ENCODE measurements at regions not wholly inside any gene's neighbourhood (a gene's known extent, or its start where the extent isn't known, plus 50 kb on each side); places are given as distances from the start of the nearest gene placed in this dataset.
"Not testable (repeated sequence)": the region's sequence is repeated elsewhere in the genome, so short reads cannot be mapped to it uniquely, and the experiment has no call there.

DNA sequence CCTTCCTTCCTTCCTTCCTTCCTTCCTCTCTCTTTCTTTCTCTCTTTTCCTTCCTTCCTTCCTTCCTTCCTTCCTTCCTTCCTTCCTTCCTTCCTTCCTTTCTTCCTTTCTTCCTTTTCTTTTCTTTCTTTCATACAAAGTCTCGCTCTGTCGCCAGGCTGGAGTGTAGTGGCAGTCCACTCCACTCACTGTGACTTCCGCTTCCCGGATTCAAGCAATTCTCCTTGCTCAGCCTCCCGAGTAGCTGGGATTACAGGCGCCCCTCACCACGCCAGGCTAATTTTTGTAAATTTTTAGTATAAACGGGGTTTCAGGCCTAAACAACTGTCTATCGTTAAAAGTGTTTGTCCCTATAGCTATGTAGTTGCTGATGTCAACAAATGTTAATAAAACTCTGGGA, 1029.8 kb downstream of the TMEM121 start:
- H3K4me3 Mint-ChIP-seq, H3K27ac Mint-ChIP-seq, DNase-seq, H3K9me3 Mint-ChIP-seq, H3K36me3 Mint-ChIP-seq, H3K4me1 Mint-ChIP-seq: not testable (repeated sequence)
- CTCF ChIA-PET: interaction anchor here (0.6 to 3.6 kb wide), 15 partner anchors 9 to 274 kb away, joined by 3 to 14 read pairs (median 4); no protein-coding TSS in a partner anchor
- peaks cover 32% of the 10 kb centered on the region for H3K27me3 Mint-ChIP-seq

DNA sequence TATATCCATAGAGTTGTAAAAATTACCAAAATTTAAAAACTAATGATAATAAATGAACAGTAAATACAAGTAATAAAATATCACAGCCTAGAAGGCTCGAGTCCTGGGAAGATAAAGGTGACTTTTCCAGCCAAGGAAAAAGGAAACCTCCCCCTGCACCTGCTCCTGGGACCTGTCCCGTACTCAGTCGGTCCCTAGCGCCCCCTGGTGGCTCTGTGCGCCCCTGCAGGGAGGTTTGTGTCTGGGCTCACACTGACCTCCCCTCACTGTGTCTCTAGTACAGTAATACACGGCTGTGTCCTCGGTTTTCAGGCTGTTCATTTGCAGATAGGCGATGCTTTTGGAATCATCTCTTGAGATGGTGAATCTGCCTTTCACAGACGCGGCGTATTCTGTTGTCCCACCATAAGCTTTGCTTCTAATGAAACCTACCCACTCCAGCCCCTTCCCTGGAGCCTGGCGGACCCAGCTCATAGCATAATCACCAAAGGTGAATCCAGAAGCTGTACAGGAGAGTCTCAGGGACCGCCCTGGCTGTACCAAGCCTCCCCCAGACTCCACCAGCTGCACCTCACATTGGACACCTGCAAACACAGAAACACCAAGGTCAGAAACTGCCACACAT, 1030.4 kb downstream of the TMEM121 start:
- DNase-seq: peak; percentile 81
- peaks cover 30% of the 10 kb centered on the region for H3K27me3 Mint-ChIP-seq
- no peak overlapping the region for H3K4me3 Mint-ChIP-seq
- H3K27ac Mint-ChIP-seq: no peak overlapping the region
- CTCF ChIA-PET: interaction anchor here (0.7 to 3.6 kb wide), 21 partner anchors 9 to 274 kb away, joined by 3 to 14 read pairs (median 4); no protein-coding TSS in a partner anchor
- H3K9me3 Mint-ChIP-seq: no peaks in the 10 kb centered on the region
- H3K4me1 Mint-ChIP-seq: no peaks in the 10 kb centered on the region
- H3K36me3 Mint-ChIP-seq: no peaks in the 10 kb centered on the region

DNA sequence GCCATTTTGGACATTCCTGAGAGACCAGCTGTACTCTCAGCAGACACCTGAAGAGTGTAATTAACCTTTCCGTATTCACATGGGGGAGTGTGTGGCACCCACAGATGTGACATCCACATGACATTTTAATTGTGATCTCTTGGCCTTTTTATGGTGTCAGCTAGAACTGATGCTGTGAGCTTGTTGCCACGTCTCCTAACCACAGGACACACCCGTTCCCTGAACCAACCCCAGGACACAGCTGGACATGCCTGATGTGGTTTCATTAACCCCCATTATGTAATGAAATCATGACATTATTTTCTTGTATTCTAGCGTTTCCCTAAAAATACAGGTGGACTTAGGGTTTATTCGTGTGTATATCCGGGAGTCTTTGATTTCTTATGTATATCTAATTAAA, 1036.1 kb downstream of the TMEM121 start:
- peaks cover 52% of the 10 kb centered on the region for H3K27me3 Mint-ChIP-seq
- H3K4me1 Mint-ChIP-seq: no peaks in the 10 kb centered on the region
- no peak overlapping the region for H3K27ac Mint-ChIP-seq
- CTCF ChIA-PET: interaction anchor here (1.1 kb wide), 1 partner anchor 56 kb away, joined by 4 read pairs; no protein-coding TSS in a partner anchor
- no peak overlapping the region for H3K4me3 Mint-ChIP-seq
- DNase-seq: no peak
- no peaks in the 10 kb centered on the region for H3K9me3 Mint-ChIP-seq
- H3K36me3 Mint-ChIP-seq: no peaks in the 10 kb centered on the region

DNA sequence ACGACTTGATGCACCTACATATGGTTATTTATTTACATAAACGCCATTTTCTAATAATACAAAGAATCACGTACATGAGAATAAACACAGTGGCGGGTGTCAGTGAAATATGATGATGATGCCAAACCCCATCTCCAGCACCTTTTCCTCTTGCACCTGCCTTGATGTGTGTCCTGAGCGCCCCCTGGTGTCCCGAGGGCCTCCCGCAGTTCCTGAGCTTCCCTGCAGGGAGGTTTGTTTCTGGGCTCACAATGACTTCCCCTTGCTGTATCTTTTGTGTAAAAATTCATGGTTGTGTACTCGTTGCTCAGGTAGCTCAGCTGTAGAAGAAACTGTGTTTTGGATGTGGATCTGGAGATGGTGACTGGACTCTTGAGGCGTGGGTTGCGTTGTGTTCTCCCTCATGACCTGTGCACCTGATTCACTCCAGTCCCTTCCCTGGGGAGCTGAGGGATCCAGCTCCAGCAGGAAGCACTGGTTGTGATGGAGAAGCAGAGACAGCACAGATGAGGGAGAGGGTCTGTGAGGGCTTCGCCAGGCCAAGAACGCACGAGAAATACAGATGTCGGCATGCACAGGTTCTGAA, 1037.8 kb downstream of the TMEM121 start:
- H3K9me3 Mint-ChIP-seq: no peaks in the 10 kb centered on the region
- H3K27ac Mint-ChIP-seq: no peak overlapping the region
- no peaks in the 10 kb centered on the region for H3K4me1 Mint-ChIP-seq
- no peaks in the 10 kb centered on the region for H3K36me3 Mint-ChIP-seq
- CTCF ChIA-PET: interaction anchor here (0.7 to 4.1 kb wide), 24 partner anchors 7 to 147 kb away, joined by 3 to 29 read pairs (median 4); no protein-coding TSS in a partner anchor
- DNase-seq: peak; percentile 80
- peaks cover 46% of the 10 kb centered on the region for H3K27me3 Mint-ChIP-seq
- no peak overlapping the region for H3K4me3 Mint-ChIP-seq

DNA sequence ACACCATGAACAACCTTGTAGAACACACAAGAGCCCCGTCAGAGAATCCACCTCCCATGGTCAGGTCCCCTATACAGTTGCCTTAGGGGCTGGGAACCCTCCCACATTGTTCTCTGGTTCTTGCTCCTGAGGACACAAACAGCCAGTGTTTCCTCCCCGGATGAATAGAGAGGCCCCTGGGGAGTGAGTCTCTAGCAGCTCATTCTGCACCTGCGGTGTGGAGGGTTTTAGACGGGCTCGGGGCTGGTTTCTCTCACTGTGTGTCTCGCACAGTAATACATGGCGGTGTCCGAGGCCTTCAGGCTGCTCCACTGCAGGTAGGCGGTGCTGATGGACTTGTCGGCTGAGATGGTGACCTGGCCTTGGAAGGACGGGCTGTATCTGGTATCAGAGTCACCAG, 1052.1 kb downstream of the TMEM121 start:
- Mint-ChIP-seq H3K9me3 (no peaks in the 10 kb centered on the region), H3K4me3 (no peak overlapping the region), H3K27me3 (peaks cover 52% of the 10 kb centered on the region), H3K27ac (no peak overlapping the region), H3K4me1 (no peaks in the 10 kb centered on the region), H3K36me3 (no peaks in the 10 kb centered on the region)
- DNase-seq: no peak
- CTCF ChIA-PET: interaction anchor here (0.5 kb wide), 1 partner anchor 19 kb away, joined by 3 read pairs; no protein-coding TSS in a partner anchor

DNA sequence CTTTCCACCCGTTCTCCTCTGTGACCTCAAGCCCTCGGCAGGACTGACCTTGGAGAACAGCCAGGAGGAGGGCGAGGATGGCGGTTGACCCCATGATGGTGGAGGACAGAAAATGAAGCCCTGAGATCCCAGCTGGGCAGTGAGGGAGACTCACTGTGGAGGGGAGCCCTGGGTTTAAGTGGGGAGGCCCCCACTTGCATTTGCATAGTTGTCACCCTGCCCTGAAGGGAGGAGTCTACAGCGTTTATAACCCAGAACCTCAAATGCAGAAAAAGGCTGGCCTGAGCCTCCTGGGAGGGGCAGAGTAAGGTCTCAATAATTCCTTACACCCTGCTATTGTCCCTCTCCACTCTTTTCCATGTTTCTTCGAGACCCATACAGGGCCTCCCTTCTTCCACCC, 1052.7 kb downstream of the TMEM121 start:
- CTCF ChIA-PET: no interaction called here
- DNase-seq: no peak
- H3K27ac Mint-ChIP-seq: no peak overlapping the region
- no peaks in the 10 kb centered on the region for H3K9me3 Mint-ChIP-seq
- H3K36me3 Mint-ChIP-seq: no peaks in the 10 kb centered on the region
- no peaks in the 10 kb centered on the region for H3K4me1 Mint-ChIP-seq
- H3K27me3 Mint-ChIP-seq: peaks cover 55% of the 10 kb centered on the region
- no peak overlapping the region for H3K4me3 Mint-ChIP-seq

DNA sequence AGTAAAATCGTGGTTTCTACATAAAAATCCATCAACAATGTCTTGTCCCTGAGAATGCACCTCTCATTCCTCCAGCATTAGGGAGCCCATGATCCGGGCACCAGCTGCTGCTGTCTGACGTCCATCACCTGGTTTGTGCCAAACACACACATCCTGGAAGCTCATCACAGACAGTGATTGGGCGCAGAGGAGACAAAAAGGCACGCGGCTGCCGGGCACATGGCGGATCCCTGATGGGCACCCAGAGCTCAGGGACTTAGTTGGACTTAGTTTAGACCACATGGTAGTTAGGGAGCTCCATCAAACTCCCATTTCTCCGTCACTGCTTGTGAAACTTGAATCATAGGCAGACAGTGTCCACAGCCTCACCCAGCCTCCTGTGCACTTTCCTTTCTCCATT, 1059.3 kb downstream of the TMEM121 start:
- Mint-ChIP-seq H3K4me1 (peaks cover 3% of the 10 kb centered on the region), H3K27ac (no peak overlapping the region), H3K9me3 (no peaks in the 10 kb centered on the region), H3K36me3 (no peaks in the 10 kb centered on the region), H3K27me3 (peaks cover 46% of the 10 kb centered on the region), H3K4me3 (no peak overlapping the region)
- CTCF ChIA-PET: interaction anchor here (0.8 to 4.8 kb wide), 8 partner anchors 10 to 189 kb away, joined by 3 to 29 read pairs (median 4); no protein-coding TSS in a partner anchor
- DNase-seq: no peak

DNA sequence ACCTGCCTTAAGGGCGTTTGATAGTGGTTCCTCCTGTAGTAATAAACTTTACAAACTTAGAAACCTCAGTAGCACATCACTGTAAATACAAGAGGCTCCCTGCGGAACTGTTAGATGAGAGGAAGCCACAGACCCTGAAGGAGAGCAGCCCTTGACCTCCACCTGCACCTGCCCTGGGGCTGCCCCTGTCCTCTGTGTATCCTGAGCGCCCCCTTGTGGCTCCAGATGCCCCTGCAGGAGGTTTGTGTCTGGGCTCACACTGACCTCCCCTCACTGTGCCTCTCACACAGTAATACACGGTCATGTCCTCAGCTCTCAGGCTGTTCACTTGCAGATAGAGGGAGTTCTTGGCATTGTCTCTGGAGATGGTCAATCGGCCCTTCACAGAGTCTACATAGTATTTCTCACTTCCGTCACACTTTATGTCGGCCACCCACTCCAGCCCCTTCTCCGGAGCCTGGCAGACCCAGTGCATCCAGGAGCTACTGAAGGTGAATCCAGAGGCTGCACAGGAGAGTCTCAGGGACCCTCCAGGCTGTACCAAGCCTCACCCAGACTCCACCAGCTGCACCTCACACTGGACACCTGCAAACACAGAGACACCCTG, 1059.8 kb downstream of the TMEM121 start:
- Mint-ChIP-seq H3K9me3 (no peaks in the 10 kb centered on the region), H3K4me1 (peaks cover 4% of the 10 kb centered on the region)

DNA sequence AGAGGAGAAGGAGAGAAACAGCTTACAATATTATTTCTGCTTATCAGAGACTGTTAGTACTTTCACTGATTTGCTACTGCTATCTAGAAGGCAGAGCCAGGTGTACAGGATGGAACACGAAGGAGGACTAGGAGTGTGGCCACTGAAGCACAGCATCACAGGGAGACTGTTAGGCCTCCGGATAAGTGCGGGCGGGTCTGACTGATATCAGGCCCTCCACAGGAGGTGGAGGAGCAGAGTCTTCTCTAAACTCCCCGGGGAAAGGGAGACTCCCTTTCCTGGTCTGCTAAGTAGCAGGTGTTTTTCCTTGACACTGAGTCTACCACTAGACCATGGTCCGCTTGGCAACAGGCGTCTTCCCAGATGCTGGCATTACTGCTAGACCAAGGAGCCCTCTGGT, 1065.2 kb downstream of the TMEM121 start:
- not testable (repeated sequence) for DNase-seq, H3K36me3 Mint-ChIP-seq, H3K27ac Mint-ChIP-seq, H3K4me1 Mint-ChIP-seq, H3K4me3 Mint-ChIP-seq, H3K9me3 Mint-ChIP-seq
- H3K27me3 Mint-ChIP-seq: peaks cover 18% of the 10 kb centered on the region
- CTCF ChIA-PET: interaction anchor here (0.8 to 1.7 kb wide), 4 partner anchors 34 to 52 kb away, joined by 3 to 5 read pairs (median 4); no protein-coding TSS in a partner anchor

More for the DNA sequence above, 1059.8 kb downstream of the TMEM121 start:
- Mint-ChIP-seq H3K27ac (no peak overlapping the region), H3K4me3 (no peak overlapping the region), H3K36me3 (no peaks in the 10 kb centered on the region), H3K27me3 (peaks cover 46% of the 10 kb centered on the region)
- CTCF ChIA-PET: interaction anchor here (0.8 to 4.8 kb wide), 11 partner anchors 10 to 169 kb away, joined by 3 to 29 read pairs (median 4); no protein-coding TSS in a partner anchor
- DNase-seq: peak; percentile 79

DNA sequence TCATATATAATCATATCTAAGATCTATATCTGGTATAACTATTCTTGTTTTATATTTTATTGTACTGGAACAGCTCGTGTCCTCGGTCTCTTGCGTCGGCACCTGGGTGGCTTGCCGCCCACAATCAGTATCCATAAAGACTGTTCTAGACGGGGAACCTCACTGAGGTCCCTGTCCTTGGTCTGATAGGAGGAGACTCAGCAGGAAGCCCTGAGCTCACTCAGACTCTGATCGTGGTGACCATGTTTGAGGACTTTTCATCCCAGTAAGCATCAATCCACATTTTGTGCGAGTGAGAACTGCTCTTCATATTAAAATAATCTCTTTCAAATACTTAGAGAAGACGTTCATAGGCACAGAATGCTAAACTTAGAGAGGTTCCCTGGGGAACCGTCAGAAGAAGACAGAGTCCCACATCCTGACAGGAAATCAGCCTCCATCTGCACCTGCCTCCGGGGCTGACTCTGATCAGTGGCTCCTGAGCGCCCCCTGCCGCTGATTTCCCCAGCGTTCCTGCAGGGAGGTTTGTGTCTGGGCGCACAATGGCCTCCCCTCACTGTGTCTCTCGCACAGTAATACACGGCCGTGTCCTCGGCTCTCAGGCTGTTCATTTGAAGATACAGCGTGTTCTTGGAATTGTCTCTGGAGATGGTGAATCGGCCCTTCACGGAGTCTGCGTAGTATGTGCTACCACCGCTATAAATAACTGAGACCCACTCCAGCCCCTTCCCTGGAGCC, 1065.9 kb downstream of the TMEM121 start:
- not testable (repeated sequence) for H3K36me3 Mint-ChIP-seq, H3K4me3 Mint-ChIP-seq
- DNase-seq: peak; percentile 40

DNA sequence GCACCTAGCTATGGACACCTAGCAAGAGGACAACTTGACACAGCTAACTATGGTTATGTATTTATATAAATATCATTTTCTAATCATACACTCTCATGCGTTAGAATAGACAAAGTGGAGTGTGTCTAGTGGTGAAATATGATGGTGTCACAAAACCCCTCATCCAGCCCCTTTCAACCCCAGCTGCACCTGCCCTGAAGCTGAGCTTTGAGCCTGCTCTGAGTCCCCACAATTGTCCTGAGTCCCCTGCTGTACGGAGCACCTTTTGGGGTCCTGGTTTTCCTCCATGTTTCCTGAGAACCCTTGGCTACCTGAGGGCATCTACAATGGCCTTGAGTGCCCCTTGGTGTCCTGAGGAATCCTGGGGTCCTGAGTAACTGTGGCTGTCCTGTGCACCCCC, 1072.8 kb downstream of the TMEM121 start:
- CTCF ChIA-PET: interaction anchor here (0.7 to 1.1 kb wide), 3 partner anchors 13 to 40 kb away, joined by 3 read pairs; no protein-coding TSS in a partner anchor
- Mint-ChIP-seq H3K27ac (no peak overlapping the region), H3K9me3 (no peaks in the 10 kb centered on the region), H3K27me3 (peaks cover 64% of the 10 kb centered on the region), H3K4me3 (no peak overlapping the region), H3K4me1 (no peaks in the 10 kb centered on the region), H3K36me3 (no peaks in the 10 kb centered on the region)
- DNase-seq: no peak

More for the DNA sequence above, 1065.9 kb downstream of the TMEM121 start:
- not testable (repeated sequence) for H3K4me1 Mint-ChIP-seq, H3K27ac Mint-ChIP-seq, H3K9me3 Mint-ChIP-seq
- H3K27me3 Mint-ChIP-seq: peaks cover 19% of the 10 kb centered on the region
- CTCF ChIA-PET: interaction anchor here (0.8 to 1.7 kb wide), 8 partner anchors 12 to 52 kb away, joined by 3 to 10 read pairs (median 5); no protein-coding TSS in a partner anchor

DNA sequence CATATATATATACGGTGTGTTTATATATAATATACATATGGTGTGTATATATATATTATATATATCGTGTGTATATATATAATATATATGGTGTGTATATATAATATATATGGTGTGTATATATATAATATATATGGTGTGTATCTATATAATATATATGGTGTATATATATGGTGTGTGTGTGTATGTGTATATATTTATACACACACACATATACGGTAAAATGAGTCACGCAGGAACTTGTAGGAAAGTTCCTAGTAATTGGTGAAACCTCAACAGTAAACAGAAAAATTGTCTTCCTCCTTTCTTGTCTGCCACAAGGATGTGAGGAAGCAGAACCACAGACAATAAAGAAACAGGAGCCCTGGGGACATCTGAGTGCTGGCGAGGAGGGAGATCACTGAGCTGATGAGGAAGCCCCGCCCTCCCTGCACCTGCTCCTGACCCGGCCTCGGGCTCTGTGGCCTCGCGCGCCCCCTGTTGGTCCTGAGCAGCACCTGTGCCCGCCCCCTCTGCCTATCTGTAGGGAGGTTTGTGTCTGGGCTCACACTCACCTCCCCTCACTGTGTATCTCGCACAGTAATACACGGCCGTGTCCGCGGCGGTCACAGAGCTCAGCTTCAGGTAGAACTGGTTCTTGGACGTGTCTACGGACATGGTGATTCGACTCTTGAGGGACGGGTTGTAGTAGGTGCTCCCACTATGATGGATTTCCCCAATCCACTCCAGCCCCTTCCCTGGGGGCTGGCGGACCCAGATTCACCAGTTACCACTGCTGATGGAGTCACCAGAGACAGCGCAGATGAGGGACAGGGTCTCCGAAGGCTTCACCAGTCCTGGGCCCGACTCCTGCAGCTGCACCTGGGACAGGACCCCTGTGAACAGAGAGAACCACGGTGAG, 1079.4 kb downstream of the TMEM121 start:
- DNase-seq: peak; percentile 87
- peaks cover 69% of the 10 kb centered on the region for H3K27me3 Mint-ChIP-seq
- no peak overlapping the region for H3K27ac Mint-ChIP-seq
- H3K36me3 Mint-ChIP-seq: no peaks in the 10 kb centered on the region
- H3K4me3 Mint-ChIP-seq: no peak overlapping the region
- H3K4me1 Mint-ChIP-seq: peaks cover 6% of the 10 kb centered on the region
- H3K9me3 Mint-ChIP-seq: no peaks in the 10 kb centered on the region
- CTCF ChIA-PET: interaction anchor here (0.7 to 5.9 kb wide), 15 partner anchors 8 to 135 kb away, joined by 3 to 48 read pairs (median 3); no protein-coding TSS in a partner anchor

DNA sequence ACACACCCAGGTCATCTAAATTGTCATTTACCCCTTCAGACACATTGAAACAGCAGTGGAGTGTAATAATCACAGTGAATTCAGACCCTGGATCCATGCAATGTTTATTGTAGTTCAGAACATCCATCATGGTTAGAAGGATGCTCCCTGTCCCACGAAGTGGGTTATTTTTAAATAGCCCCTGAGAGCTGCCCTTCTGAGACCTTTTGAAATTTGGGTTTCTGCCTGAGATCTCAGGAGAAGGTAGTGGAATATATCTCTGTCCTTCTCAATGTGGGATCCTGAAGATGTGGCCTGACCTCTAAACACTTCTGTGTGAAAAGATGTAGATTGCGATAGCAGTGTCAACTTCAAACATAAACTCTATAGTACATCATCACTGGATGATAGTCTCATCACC, 1080.6 kb downstream of the TMEM121 start:
- no peak overlapping the region for H3K27ac Mint-ChIP-seq
- CTCF ChIA-PET: interaction anchor here (0.7 to 5.9 kb wide), 6 partner anchors 12 to 57 kb away, joined by 3 to 48 read pairs (median 4); no protein-coding TSS in a partner anchor
- H3K4me1 Mint-ChIP-seq: peaks cover 6% of the 10 kb centered on the region
- H3K27me3 Mint-ChIP-seq: peaks cover 65% of the 10 kb centered on the region
- no peaks in the 10 kb centered on the region for H3K9me3 Mint-ChIP-seq
- no peak overlapping the region for H3K4me3 Mint-ChIP-seq
- H3K36me3 Mint-ChIP-seq: no peaks in the 10 kb centered on the region
- DNase-seq: no peak
